ENCODE measurements at regions not wholly inside any gene's neighbourhood (a gene's known extent, or its start where the extent isn't known, plus 50 kb on each side); places are given as distances from the start of the nearest gene placed in this dataset.

- TF ChIP-seq POLR2A (IDR thresholded peaks at IDR 0.05) (no peak), CTCF (IDR thresholded peaks at IDR 0.05) (no peak), POLR2AphosphoS5 (IDR thresholded peaks at IDR 0.05) (no peak), EP300 (IDR thresholded peaks at IDR 0.05) (no peak)
These were observed 696.2 kb upstream of the COX7C start for GRCh38 chr5:85921590-85921989.

Data from gastroesophageal sphincter (tissue), 3 donors.